GM18868 (cell line): ENCODE measurements at regions not wholly inside any gene's neighbourhood (a gene's known extent, or its start where the extent isn't known, plus 50 kb on each side); places are given as distances from the start of the nearest gene placed in this dataset.

Experiments used
- ATAC-seq: cut with Tn5 transposase; IDR thresholded peaks from one replicate; pipeline ENCODE4 v1.9.1; 2021; ENCODE audit warnings: mild to moderate bottlenecking, moderate library complexity; ENCODE audit not compliant: unreplicated experiment

DNA sequence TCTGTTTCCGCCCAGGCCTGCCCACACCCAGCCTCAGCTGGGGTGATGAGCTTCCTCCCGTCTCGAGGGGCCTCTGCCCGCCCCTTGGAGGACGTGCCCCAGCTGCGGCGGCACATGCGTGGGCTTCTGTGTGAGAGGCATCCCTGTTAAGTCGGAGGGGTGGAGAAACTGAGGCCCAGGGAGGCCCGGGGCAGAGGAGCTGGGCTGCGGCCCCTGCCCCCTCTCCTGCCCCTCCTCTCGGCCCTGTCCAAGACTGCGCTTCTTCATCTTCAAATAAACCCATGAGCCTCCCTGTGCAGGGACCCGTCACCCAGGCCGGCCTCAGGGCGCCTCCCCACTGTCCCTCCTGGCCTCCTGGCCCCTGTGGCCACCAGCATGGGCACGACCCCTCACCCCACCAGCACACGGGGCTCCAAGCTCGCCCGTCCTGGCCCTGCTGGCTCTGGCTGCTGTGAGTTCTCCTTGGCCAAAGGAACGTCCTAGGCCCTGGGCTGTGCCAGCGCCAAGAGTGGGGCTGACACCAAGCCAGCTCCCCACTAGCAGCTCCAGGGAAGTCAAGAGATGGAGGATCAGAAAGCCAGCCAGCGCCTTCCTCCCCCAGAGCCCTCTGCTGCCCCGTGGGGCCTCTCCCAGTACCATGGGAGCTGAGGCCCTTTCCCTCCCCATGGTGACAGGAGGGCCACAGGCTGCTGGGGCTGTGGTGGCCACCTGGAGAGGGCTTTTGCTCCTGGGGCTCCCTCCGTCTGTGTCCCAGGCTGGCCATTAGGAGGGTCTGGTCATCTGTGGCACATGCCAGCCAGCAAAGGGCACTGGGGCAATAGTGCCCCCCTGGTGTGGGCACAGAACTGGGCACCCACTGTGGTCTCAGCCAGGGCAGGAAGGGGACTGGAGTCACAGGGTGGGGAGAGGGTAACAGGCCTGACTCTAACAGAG, 180.4 kb downstream of the KIF26A start:
- no peak for ATAC-seq

DNA sequence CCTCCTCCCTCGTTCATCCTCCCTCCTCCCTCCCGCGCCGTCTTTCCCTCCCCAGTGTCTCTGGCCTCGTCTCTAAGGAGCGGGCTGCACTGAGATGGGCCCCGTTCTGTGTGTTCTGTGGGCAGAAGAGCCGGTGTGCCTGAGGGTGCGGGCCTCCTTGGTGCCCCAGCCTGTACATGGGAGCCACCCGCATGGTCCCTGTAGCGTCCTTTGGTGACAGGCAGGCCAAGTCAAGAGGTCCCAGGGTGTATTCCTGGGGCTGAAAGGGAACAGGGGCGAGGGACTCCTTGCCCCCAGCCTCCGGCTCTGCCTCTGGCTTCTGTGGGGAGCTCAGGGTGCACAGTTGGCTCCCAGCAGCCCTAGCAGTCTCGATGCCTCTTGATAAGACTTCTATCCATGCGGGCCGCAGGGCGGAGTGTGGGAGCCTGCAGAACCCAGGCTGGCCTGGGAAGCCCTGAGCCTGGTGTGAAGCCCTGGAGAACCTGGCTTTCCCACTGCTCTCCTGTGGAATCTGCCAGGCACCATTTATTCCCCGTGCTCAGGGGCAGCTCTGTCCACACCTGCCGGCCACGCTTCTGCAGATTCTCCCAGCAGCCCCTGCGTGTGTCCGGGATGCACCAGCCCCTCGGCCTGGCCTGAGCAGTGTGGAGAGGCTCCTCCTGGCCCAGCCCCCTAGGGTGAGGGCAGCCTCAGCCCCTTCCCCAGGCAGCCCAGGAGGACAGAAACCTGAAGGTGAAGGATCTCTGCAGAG, 181.3 kb downstream of the KIF26A start:
- ATAC-seq, result no peak

DNA sequence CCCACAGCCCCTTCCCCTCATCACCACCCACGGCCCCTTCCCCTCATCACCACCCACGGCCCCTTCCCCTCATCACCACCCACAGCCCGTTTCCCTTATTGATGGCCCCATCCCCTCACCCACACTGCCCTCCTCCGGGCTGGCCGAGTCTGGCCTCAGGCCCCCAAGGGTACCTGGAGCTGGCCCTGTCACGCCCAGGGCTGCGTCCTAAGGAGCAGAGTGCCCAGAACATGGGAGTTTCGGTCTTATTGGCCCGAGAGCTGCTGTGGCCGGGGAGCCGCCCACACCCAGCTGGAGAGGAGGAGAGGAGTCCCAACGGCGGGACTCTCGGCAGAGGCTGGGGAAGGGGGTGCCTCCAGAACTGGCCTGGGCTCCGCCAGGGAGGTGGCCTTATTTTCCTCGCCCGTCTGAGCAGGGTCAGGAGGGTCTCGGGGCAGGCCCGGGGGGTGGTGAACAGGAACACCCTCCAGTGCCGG, 182.3 kb downstream of the KIF26A start:
- no peak for ATAC-seq

DNA sequence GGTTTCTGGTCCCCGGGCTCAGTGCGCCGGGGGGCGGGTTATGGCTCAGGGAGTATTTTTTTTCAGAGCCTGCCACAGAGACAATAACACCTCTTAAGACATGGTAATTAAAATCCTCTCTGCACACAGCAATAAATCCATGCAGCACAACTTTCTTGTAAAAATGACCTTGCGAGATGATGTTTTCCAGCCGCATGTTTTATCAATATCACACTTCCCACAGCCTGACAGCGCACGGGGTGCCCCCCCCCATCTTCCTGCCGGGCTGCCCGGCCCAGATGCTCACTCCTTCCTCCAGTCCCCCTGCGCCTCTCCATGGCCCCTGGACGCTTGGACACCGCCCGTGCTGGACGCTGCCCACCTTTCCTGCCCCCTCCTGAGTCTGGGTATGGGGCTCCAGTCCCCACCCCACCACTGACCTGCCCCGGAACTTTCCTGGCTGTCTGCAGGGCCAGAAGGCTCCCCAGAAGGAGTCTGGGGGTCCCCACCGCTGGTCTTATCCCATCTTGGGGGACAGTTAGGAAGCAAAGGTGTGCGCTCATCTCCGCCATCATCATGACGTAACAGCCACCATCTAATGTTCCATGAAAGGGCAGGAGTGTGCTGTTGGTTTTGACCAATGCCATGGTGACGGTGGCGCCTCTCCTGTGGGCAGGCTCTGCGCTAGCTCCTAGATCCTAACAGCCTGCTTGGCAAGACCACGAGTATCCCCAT, 182.9 kb downstream of the KIF26A start:
- no peak for ATAC-seq

- no peak for ATAC-seq
Observed at GRCh38 chr14:104321802-104322130, 183.4 kb downstream of the KIF26A start.

- ATAC-seq, result no peak
Observed at GRCh38 chr14:104322531-104323366, 184.4 kb downstream of the KIF26A start.

- no peak for ATAC-seq
Observed at GRCh38 chr14:104323551-104324175, 185.3 kb downstream of the KIF26A start.

GRCh38 chr14:104326848-104327247, 188.5 kb downstream of the KIF26A start:
- no peak for ATAC-seq

DNA sequence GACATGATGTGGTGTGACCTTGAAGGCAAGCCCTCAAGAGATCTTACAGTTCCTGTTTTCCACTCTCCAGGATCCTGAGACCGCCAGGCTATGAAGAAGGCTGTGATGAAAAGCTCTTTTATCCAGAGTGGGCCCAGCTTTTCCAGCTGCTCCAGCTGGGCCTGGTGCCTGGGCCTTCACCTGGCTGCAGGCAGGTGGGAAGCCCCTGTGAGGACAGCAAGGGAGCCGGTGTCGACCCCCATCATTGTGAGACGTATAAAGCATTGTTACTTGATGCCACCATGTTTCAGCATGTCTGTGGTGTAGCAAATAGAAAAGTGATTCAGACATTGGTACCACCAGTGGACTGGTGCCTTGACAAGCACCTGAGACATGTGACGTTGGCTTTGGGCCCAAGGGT, 190.2 kb downstream of the KIF26A start:
- no peak for ATAC-seq

DNA sequence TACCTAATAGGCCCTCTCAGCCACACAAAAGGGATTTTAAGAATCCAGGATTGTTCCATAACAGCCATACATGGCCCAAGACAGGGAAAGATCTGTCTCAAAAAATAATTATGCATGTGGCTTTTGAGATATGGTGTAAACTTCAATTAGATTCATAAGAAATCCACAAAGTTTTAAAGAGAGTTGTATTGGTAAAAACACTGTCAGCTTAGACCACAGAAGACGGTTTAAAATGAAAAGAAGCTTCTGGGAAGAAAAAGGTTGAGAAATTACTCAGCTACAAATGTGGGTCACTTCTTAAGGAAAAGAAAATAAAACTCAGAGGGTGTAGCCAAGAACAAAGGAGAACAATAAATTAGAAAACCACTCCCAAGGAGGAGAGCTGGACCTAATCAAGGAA, 191.4 kb downstream of the KIF26A start:
- no peak for ATAC-seq

DNA sequence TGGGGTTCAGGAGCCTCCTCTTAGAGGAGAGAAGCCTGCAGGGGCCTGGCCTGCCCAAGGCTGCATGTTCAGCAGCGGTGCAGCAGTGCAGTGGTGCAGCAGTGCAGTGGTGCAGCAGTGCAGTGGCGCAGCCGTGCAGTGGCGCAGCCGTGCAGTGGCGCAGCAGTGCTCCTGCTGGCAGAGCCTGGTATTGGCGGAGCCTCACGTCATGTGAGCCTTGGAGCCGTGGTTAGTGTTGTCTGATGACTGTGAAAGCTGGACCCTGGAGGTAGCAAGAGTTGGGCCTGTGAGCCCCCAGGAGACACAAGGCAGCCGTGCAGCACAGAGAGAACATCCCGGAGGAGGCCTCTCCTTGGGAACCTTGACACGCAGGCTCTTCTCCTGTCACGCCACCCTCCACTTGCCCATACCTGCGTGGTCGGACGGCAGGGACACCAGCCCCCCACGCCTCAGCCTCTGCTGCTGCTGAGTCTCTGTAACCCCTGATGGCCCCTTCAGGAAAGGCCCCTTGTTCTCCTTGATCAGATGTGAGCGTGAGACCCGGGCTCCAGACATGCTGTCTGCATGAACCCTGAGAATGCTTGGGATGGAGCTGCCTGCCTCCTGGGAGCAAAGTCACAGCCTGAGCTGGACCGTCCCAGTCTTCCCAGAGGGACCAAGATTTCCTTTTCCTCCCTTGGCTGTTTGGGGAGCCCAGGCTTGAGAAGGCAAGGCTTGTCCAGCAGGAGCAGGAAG, 193.7 kb downstream of the KIF26A start:
- no peak for ATAC-seq

- ATAC-seq, result no peak
Observed at GRCh38 chr14:104332634-104333270, 194.4 kb downstream of the KIF26A start.

DNA sequence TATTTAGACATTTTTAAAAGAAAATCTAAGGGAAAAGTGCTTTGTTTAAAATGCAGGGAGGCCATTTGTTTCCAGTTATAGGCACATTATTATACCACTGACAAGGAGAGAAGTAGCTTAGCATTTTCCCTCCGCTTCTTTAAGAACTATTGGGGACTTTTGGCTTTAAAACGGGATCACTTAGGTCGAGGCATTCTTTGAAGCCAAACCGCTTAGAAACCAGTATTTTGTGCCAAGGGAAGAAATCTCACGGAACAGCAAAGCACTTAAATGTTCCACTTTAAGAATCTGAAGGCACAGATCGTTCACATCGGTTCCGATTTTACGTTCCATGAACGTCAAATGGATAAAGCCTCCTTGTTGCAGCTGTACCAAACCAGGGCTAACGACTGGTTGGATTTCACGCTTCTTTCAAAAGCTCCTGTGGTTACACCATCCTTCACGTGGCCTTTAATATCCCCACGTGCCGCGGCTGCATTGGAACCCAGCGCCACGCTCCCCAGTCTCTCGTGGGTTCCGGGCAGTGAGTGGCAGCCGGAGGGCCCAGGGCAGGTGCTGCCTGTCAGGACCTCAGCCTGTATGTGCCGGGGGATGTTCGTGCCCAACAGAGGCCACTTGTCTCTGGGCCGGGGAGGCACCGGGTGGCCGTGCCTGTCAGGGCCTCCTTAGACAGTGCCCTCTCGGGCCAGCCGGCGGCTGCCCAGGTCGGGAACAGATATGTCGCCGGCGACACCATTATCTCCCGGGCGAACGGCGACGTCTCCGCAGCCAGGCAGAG, 195.4 kb downstream of the KIF26A start:
- no peak for ATAC-seq

- no peak for ATAC-seq
Observed at GRCh38 chr14:104334424-104335161, 196.2 kb downstream of the KIF26A start.

GRCh38 chr14:104335176-104335575, 196.8 kb downstream of the KIF26A start:
- no peak for ATAC-seq

GRCh38 chr14:104335611-104336010, 197.2 kb downstream of the KIF26A start:
- ATAC-seq, result no peak

- no peak for ATAC-seq
Observed at GRCh38 chr14:104337351-104337750, 199.0 kb downstream of the KIF26A start.
